ENCODE measurements at regions not wholly inside any gene's neighbourhood (a gene's known extent, or its start where the extent isn't known, plus 50 kb on each side); places are given as distances from the start of the nearest gene placed in this dataset.
"Not testable (repeated sequence)": the region's sequence is repeated elsewhere in the genome, so short reads cannot be mapped to it uniquely, and the experiment has no call there.

GRCh38 chr4:43458293-43458692, 565.8 kb downstream of the GRXCR1 start:
- H3K4me3 ChIP-seq (ENCODE audit: control insufficient read depth, low read depth, low read length): no peak overlapping the region
- DNase-seq (ENCODE audit: low read depth): no peak
- no peak for TF ChIP-seq CTCF (conservative IDR thresholded peaks at IDR 0.05; ENCODE audit: control insufficient read depth, insufficient read depth, low read depth, low read length)

- peak; percentile 18 for TF ChIP-seq CTCF (conservative IDR thresholded peaks at IDR 0.05; ENCODE audit: control insufficient read depth, insufficient read depth, low read depth, low read length)
- peak; percentile 12 for DNase-seq (ENCODE audit: low read depth)
- H3K4me3 ChIP-seq (ENCODE audit: control insufficient read depth, low read depth, low read length): no peak overlapping the region
These were observed 579.4 kb downstream of the GRXCR1 start for GRCh38 chr4:43471950-43472349.

GRCh38 chr4:43481526-43481925, 589.0 kb downstream of the GRXCR1 start:
- no peak overlapping the region for H3K4me3 ChIP-seq (ENCODE audit: control insufficient read depth, low read depth, low read length)
- no peak for DNase-seq (ENCODE audit: low read depth)
- no peak for TF ChIP-seq CTCF (conservative IDR thresholded peaks at IDR 0.05; ENCODE audit: control insufficient read depth, insufficient read depth, low read depth, low read length)

- DNase-seq (ENCODE audit: low read depth): no peak
- TF ChIP-seq CTCF (conservative IDR thresholded peaks at IDR 0.05; ENCODE audit: control insufficient read depth, insufficient read depth, low read depth, low read length): no peak
- H3K4me3 ChIP-seq (ENCODE audit: control insufficient read depth, low read depth, low read length): no peak overlapping the region
These were observed 592.7 kb downstream of the GRXCR1 start for GRCh38 chr4:43485196-43485595.

- DNase-seq (ENCODE audit: low read depth): no peak
- no peak for TF ChIP-seq CTCF (conservative IDR thresholded peaks at IDR 0.05; ENCODE audit: control insufficient read depth, insufficient read depth, low read depth, low read length)
- no peak overlapping the region for H3K4me3 ChIP-seq (ENCODE audit: control insufficient read depth, low read depth, low read length)
These were observed 603.7 kb downstream of the GRXCR1 start for GRCh38 chr4:43496188-43496587.

- no peak overlapping the region for H3K4me3 ChIP-seq (ENCODE audit: control insufficient read depth, low read depth, low read length)
- no peak for TF ChIP-seq CTCF (conservative IDR thresholded peaks at IDR 0.05; ENCODE audit: control insufficient read depth, insufficient read depth, low read depth, low read length)
- DNase-seq (ENCODE audit: low read depth): no peak
These were observed 604.1 kb downstream of the GRXCR1 start for GRCh38 chr4:43496602-43497001.

- not testable (repeated sequence) for DNase-seq (ENCODE audit: low read depth); H3K4me3 ChIP-seq (ENCODE audit: control insufficient read depth, low read depth, low read length)
These were observed 613.3 kb downstream of the GRXCR1 start for GRCh38 chr4:43505823-43506222.
